Ureter (tissue), 1 donor: ENCODE measurements at regions not wholly inside any gene's neighbourhood (a gene's known extent, or its start where the extent isn't known, plus 50 kb on each side); places are given as distances from the start of the nearest gene placed in this dataset.
A peak's percentile ranks its signal among the peaks of the same experiment; 100 is the strongest.

Experiments used
- DNase-seq: peaks from one replicate; pipeline ENCODE4 v3.0.0-alpha.2; 2020; ENCODE audit warnings: low spot score
- donor health status: DM: yes; HTN: yes; CAD: no.

DNA sequence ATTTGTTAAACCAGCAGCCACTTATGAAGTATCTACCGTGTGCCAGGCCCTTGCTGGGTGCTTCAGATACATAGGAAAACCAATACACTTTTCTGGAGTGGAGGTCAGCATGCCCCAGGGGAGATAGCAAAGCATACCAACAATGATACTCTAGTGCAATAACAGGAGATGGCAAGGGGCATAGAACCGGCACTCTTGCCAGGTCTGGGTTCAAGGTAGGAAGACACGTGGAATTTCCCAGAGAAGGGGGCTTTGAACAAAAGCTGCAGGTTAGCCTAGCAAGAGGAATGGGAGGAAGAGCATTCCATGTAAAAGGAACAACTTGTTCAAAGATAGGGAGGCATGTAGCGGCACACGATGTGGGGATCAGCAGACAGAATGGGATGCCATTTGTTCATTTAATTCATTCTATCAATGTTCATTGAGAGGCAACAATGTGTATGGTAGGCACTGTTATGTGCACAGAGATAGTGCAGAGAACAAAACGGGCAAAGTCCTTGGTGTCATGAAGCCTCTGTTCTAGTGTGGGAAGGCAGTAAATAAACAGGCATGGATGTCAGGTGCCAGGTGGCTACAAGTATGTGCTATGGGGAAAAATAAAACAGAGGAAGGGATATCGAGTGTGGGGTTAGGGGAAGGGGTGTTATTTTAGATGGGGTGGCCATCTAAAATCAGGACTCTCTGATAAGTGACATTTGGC, 162.6 kb upstream of the E2F8 start:
- no peak for DNase-seq

DNA sequence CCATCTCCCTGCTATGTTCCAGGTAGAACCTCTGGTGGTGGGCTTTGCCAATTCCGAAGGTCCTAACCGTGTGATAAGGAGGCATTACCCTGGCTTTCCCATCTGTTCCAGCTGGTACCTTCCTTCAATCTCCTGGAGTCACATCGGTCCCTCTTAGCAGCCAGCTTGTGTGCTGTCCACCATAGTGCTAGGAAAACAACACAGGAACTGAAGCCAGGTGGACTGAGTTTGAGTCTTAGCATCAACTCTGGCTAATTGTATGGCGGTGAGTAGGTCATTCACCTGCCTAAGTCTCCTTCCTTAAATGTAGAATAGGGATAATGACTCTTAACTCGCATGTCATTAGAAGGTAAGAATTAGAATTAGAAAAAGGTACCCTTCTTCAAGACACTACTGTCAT, 159.6 kb upstream of the E2F8 start:
- no peak for DNase-seq

DNA sequence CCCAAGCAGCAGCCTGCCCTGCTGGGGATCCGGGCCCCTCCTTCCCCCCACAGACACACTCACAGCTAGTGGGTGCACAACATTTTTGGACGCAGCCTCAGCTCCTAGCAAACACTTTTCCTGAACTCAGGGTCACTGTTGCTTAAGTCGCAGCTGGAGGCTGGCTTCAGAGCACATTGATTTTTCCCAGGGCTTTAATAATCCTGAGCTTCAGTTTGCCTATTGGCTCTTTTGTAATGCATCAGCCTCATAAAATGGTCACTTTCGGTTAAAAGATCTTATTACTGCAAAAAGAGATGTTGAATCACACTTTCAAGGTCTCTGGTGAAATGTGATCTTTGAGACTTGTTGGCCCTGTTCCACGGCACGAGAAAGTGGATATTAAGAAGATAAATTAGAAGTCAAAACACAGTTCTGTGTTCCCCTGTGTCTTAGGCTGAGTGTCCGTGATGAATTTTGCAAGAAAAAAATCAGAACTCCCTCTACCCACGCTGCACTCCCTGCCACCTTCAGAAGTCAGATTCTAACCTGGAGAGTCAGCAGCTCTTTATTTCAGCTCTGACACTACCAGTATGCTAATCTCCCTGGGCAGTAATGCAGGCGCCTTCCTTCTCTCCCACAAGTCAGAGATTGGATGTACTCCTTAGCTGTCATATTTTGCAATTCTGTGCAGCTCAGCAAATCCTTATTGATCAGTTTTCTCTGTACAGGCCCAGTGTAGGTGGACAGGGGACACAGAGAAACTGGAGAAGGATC, 158.2 kb upstream of the E2F8 start:
- peak; percentile 54 for DNase-seq

DNA sequence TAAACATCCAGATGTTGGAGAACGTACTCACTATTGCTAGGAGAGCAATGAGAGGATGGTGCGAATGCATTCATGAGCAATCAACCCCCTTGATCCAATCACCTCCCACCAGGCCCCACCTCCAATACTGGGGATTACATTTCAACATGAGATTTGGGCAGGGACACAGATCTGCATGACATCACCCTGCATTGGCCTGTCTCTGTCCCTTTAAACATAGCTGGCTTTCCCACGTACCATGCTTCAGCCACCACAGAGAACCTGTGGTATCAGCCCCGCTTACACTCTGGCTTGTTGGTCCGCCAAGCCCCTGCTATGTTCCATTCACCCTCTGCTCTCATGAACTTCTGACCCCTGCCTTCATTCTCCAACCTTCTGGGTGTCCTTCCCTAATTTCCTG, 157.5 kb upstream of the E2F8 start:
- DNase-seq, result no peak

DNA sequence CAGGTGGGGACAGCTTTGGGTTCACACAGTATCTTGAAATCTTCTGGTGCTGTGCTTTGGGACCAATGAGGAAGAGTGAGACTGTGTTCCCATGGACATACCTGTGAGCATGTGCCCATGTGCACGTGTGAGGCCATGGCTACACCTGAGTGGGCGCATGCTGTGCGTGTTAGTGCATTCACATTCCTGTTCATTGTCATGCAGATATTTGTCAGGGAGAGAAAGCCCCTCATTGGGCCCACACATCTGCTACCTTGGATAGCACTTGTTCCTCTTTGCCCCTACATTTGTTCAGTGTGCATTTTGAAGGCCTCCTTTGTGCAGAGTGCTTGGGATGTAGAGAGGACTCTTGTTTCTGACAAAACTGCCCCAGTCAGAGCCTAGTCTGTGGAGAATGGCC, 154.3 kb upstream of the E2F8 start:
- no peak for DNase-seq

DNA sequence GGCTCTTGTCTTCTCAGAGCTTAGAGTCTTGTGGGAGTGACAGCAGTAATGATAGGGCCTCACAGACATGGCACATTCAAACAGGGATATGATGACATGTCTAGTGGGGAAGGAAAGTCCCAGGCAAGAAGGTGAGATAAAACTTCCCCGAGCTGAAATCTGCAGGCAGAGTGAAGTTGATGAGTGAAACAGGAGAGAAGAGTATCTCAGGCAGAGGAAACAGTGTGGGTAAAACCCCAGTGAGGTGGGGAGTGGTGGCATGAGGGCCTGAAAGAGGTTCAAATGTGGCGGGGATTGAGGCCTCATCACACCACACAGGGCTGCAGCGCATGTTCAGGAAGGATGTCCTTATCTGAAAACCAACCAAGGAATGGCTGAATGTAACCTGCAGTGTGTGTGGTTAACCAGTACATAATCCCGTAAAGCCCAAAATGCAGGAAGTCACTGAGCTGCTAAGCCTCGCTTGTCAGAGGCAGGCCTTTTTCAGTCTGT, 153.8 kb upstream of the E2F8 start:
- DNase-seq, result no peak

DNA sequence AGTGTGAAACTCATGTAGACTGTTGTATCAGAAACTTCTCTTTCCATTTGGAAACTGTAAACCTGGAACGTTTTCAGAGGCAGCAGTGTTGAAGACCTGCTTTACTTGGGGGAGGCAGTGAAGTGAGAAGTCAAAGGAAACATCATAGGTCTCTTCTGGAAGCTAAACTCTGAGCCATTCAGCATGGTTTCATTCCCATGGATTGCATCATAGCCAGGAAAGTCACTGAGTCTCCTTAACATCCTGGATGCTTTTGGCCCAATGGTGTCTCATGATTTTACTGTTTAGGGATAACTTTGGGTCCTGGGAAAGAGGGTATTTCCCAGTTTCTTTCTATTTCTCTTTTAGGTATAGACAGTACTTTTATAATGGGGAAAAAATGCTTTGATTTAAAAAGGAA, 153.2 kb upstream of the E2F8 start:
- DNase-seq, result no peak

DNA sequence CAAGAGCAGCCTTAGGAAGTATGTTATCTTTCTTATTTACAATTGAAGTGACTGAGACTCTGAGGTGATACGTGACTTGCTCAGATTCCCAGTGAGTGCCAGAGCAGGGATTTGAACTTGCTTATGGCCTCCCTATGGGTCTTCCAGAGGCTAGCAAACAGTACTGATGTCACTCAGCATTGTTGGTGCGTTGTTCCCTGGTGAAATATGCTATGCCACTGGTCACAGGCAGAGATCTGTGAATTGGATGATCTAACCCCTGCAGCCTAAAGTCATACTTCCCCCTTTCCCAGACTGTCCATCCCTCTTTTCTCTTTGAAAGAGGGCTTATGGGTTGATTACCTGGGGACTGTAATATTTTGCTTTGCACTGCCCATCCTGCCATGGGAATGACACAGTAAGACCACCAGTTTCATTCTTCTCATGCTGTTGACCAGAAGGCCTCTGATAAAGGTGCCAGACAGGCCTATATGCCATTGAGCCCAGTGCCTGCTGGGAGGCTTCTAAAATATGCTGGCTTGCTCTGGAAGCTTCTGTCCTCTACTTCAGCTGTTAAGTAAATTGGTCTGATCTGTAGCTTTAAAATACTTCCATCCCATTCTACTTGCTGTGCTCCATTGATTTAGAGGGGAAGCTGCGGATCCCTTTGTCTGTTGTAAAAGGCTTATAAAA, 152.2 kb upstream of the E2F8 start:
- no peak for DNase-seq

DNA sequence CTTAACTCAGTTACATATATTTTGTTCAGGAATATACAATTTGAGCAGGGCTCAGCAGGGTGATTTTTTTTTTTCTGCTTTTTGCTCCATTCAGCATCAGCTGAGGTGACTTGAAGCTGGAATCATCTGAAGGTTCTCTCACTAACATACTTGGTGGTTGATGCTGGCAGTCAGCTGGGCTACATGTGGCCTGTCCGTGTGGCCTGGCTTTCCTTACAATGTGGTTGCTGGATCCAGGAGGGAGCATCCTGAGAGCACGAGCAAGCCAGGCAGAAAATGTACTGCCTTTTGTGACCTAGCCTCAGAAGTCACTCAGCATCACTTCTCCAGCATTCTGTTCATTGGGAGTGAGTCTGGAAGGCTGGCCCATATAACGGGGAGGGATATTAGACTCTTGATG, 151.6 kb upstream of the E2F8 start:
- DNase-seq, result no peak

DNA sequence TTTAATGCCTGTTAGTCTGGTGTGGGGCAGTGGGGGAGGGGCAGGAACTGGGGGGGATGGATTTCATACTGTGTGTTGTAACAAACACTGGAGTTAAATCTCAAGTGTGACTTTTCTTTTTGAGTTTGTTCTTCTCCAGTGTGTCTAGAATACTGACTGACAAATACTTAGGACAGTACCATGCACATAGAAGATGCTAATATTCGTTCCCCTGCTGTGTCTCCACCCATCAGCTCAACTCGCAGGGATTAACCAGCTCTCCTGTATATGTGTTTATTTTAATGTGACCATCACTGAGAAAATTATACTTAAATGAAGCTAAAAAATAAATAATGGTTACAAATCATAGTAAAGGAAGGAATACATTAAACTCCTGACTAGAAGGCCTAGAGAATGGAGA, 150.9 kb upstream of the E2F8 start:
- no peak for DNase-seq

DNA sequence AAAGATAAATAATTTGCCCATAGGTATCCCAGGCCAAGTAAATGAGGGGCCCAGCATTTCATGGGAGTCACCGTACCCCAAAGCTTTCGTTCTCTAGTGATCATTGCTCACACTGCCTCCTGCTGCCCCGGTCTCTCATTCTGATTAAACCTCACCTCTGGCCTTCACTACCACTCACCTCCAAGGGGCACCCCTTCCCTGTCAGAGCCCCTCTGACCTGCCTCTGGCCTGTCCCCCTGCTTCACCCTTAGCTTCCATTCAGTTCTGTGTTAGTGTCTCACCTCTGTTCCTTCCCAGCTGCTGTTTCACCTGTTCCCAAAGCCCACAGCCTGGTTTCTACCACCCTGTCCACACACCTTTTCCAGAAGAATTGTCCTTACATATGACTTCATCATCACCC, 150.3 kb upstream of the E2F8 start:
- DNase-seq, result no peak

DNA sequence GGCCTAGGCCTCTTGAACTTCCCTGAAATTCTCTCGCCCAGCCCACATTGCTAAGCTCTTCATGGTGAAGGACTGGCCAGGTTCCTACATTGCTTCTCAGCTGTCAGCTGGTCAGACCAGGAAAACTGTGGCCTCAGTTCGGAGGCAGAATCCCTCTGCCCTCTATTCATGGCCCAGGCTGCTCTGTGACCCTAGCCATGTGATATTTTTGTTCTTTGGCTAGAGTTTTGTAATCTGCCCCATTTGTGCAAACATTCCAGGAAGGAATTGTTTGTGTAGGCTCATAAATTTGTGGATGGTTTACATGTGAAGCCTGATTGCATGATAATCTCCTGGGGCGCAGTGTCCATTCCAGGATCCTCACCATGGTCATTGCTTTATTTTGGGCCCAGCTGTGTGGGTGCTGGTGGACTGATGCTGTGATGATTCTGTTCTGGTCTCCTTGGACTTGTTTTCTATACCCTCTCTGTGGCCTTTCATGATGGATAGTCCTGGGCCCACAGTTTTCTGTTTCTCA, 149.1 kb upstream of the E2F8 start:
- DNase-seq, result no peak

DNA sequence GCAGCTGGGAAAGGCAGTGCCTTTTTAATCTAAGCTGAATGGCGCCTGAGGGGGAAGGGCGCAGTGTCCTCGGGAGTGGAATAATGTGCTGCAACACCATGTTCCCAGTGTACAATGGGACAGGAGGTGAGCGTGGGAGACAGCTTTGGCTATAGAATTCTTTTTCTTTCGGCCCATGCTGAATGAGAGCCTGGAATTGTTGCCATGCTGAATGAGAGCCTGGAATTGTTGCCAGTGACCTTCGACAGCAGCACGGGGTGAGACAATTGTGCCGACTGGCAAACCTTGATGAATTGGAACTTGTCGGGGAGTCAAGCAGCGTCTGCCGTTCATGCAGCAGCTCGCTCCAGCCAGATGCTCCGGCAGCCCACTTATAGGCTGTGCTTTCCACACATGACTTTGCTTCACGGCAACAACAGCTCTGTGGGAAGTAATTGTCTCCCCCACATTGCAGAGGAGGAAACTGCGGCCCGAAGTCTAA, 141.4 kb upstream of the E2F8 start:
- DNase-seq, result no peak

DNA sequence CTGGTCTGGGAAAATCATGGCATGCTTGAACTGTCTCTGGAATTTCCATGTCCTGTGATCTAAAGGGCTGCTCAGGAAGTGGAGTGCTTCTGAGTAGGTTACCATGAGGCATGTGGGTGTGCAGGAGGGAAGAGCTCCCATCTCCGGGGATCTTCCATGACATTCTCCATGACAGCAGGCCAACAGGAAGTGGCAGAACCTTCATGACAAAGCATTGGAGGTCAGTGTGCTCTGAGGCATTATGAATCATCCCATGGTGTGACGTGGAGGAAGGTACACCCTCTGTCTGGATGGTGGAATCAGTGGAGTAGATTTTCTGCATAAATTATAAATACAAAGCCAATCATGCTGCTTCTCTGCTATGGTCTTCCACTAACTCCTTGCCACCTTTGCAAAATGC, 139.6 kb upstream of the E2F8 start:
- no peak for DNase-seq

DNA sequence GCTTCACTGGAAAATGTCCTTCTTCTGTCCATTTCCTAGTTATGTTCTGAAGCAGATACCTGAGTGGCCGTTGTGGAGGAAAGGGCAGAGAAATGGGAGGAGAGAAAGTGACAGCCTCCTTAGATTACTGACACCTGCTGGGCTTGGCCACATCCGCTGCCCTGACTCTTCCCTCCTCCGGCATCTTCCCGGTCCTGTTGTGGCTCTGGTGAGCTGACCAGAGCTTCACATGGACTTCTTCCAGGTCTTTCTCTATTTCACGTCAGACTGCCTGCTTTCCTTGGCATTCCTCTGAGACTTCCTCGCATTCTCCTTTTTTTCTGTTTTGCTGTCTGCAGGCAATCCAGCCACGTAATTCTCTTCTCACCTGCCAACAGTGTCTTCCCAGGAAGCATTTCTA, 138.7 kb upstream of the E2F8 start:
- DNase-seq, result no peak

DNA sequence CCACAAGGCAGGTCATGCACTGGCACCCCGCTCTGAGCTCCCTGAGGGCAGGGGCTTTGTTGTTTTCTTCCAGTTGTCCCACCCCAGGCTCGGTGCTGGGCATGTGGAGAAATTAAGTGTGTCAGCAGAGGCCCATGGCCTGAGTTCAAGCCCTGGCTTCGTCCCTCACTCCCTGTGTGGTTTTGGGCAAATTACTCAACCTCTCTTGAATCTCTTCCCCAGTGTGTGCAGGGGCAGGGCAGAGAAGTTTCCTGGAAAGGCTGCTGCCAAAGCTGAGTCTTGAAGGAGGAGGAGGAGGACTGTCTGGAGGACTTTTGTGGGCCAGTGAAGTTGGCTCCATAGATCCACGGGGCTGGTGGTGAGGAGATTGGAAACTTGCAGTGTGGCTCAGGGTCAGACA, 138.1 kb upstream of the E2F8 start:
- no peak for DNase-seq

DNA sequence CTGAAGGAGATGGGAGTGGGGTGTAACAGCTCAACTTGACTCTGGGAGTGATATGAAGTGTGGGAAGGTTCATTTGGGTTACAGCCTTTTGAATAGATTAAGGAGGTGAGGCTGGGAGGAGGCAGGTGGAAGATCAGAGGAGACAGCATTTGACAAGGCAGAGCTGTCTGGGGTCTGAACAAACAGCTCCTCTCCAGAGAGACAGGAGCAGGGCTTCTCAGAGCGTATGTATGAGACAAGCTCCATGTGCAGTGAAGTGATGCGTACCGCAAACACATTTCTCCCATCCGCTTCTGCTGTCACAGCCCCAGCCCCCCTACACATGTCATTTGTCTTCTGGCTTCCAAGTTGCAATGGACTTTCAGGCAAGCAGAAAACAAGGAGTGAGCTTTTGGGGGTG, 137.1 kb upstream of the E2F8 start:
- DNase-seq, result no peak

DNA sequence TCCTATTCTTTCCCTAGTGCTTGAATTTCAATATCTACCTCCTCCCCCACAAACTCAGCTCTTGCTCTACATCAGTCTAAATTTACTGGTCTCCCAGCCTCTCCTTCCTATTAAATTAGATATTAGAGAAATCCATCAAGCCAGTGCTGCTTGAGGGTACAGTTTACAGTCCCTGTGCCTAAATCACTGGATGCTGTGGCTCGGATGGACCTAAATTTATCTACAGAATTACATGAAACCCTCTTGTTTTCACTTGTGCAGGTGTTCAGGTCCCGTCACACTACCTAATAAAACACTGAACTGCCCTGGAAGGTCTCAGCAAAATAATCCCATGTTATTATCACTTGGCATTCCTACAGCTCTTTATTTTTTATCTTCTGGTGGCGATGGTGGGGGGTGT, 134.7 kb upstream of the E2F8 start:
- no peak for DNase-seq

DNA sequence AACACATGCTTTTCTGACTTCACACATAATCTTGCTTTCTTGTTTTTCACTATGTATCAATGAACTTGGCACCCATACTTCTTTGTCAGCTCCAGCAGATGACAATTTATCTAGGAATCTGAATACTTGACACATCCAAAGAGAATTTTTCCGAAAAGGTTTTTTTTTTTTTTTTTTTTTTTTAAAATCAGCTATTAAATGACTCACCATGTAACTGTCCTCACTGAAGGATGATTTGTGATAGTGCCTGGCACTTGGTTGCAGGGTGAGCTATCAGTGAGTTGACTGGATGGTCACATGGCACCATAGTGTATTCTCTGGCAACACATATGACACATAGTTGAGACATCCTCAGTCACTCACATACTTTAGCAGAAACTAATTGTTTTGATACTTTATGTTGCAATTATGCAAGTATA, 133.4 kb upstream of the E2F8 start:
- no peak for DNase-seq

DNA sequence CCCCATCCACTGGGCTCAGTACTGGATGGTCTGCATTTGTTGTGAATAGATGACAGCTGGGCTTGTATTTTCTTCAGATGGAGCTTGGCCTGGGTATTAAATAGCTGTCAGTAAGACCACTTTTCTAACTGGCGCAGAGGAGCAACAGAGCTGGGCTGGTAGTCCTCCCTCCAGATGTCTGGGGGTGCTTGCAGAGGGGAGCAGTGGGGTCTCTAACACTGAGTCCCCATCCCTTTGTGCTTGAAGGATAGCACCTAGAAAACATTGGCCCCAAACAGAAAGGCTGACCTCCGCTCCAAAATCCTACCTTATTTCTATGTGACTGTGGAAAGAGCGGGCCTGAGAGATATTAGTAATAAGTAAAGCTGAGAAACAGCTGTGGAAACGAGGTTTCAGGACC, 131.6 kb upstream of the E2F8 start:
- no peak for DNase-seq

DNA sequence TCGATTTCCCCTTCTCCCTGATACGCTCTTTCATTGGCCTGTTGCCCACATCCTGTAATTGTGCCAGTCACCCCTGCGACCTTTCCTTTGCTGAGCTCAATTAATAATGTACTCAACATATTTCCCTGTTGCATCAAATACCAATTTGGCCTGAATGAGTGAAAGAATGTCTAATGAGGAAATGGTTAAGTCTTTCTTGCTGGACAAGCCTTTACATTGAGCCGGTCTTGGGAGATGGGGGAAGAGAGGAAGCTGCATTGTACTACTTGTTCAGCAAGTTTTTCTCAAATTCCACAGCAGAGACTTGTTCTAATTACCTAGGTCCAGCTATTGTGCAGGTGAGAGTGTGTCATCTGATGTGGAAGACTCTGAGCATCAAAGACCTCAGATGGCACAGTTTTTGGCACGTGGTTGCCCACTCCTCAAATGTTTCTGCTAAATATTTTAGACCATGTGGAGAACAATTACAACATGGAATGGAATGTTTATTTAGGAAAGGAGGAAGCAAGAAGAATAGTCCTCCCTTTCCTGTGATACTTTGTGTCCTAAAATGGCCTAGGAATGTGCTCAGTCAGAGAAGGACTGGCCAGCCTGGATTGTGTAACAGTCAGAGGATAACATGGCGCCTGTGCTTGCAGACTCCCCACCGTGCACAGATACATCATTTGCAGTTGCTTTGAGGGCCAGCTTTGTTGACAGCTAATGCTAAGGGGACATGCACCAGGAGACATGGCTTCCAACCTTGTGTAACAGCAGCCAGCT, 129.5 kb upstream of the E2F8 start:
- peak; percentile 54 for DNase-seq
